AG08396 (cell line): ENCODE measurements at regions not wholly inside any gene's neighbourhood (a gene's known extent, or its start where the extent isn't known, plus 50 kb on each side); places are given as distances from the start of the nearest gene placed in this dataset.
"Not testable (repeated sequence)": the region's sequence is repeated elsewhere in the genome, so short reads cannot be mapped to it uniquely, and the experiment has no call there.

Experiments used
- DNase-seq: peaks from one replicate; pipeline ENCODE4 v3.0.0; 2012; ENCODE audit warnings: low spot score, mixed read lengths

- DNase-seq: peak; percentile 33
Measured at GRCh38 chr3:155995525-155996370, 124.6 kb upstream of the KCNAB1 start.

GRCh38 chr3:155996882-155997281 is 123.5 kb upstream of the KCNAB1 start:
- DNase-seq: no peak

- DNase-seq: not testable (repeated sequence)
Measured at GRCh38 chr3:155998173-155998572, 122.2 kb upstream of the KCNAB1 start.

GRCh38 chr3:156005736-156006135 is 114.6 kb upstream of the KCNAB1 start:
- DNase-seq: no peak

GRCh38 chr3:156010829-156011228 is 109.5 kb upstream of the KCNAB1 start:
- DNase-seq: no peak

GRCh38 chr3:156014489-156014888 is 105.9 kb upstream of the KCNAB1 start:
- no peak for DNase-seq

- DNase-seq: no peak
Measured at GRCh38 chr3:156016902-156017301, 103.5 kb upstream of the KCNAB1 start.

- no peak for DNase-seq
Measured at GRCh38 chr3:156017352-156018030, 102.9 kb upstream of the KCNAB1 start.

- DNase-seq: peak; percentile 31
Measured at GRCh38 chr3:156024904-156025533, 95.4 kb upstream of the KCNAB1 start.

GRCh38 chr3:156029208-156029607 is 91.2 kb upstream of the KCNAB1 start:
- DNase-seq: no peak

GRCh38 chr3:156030723-156031122 is 89.7 kb upstream of the KCNAB1 start:
- no peak for DNase-seq

- no peak for DNase-seq
Measured at GRCh38 chr3:156033428-156033827, 87.0 kb upstream of the KCNAB1 start.

GRCh38 chr3:156035158-156035557 is 85.2 kb upstream of the KCNAB1 start:
- no peak for DNase-seq

- no peak for DNase-seq
Measured at GRCh38 chr3:156036258-156037053, 83.9 kb upstream of the KCNAB1 start.

GRCh38 chr3:156037356-156037755 is 83.0 kb upstream of the KCNAB1 start:
- no peak for DNase-seq

GRCh38 chr3:156038869-156039268 is 81.5 kb upstream of the KCNAB1 start:
- DNase-seq: no peak

- DNase-seq: no peak
Measured at GRCh38 chr3:156040041-156040440, 80.3 kb upstream of the KCNAB1 start.

- DNase-seq: not testable (repeated sequence)
Measured at GRCh38 chr3:156041216-156041841, 79.0 kb upstream of the KCNAB1 start.

- not testable (repeated sequence) for DNase-seq
Measured at GRCh38 chr3:156041856-156042255, 78.5 kb upstream of the KCNAB1 start.

- DNase-seq: peak; percentile 25
Measured at GRCh38 chr3:156043832-156044633, 76.3 kb upstream of the KCNAB1 start.

- no peak for DNase-seq
Measured at GRCh38 chr3:156044634-156044975, 75.8 kb upstream of the KCNAB1 start.
